Activated CD4-positive, alpha-beta T cell treated with anti-CD3 and anti-CD28 coated beads, Interleukin-2, amount 50 U/mL, for 16 hours (primary cell): ENCODE measurements at regions not wholly inside any gene's neighbourhood (a gene's known extent, or its start where the extent isn't known, plus 50 kb on each side); places are given as distances from the start of the nearest gene placed in this dataset.

ENCODE experiments used
- DNase-seq: peaks from one replicate; pipeline ENCODE4 v3.0.0-alpha.2; 2020

DNA sequence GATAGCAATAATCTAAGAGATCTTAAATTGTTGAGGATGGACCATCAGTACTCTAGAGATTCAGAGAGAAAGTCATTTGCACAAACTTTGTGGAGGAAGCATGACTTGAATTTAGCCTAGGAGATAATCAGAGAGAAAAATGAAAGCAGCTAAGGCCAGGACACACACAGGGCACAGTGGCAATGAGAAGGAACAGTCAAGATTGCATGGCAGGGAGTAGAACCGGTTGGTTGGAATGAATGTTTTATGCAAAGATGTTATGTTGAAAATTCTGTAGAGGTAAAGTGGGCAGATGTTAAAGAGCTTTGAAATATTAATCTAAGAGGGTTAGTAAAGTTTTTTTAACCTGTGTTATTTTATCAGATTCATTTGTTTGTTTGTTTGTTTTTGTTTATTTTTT is 521.8 kb downstream of the GATA3 start:
- DNase-seq = no peak

GRCh38 chr10:8576911-8577310 is 522.4 kb downstream of the GATA3 start:
- DNase-seq = no peak

DNA sequence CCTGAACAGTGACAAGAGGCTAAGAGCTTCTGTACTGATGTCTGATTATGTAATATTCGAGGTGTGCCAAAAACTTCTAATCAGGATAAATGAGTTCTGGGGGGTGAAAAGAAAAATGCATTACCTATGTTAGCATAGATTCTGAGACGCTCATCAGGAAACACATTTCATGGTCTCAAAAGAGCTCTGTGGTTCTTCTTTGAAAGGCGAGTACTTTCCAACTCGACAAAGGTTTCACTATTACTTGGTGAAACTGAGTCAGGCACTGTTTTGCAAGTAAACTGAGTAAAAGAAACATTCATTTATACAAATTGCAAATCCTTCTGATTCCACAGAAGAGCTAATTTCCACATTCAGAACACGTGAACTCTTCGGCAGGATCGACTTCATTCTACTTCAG is 523.2 kb downstream of the GATA3 start:
- peak; percentile 87 for DNase-seq

DNA sequence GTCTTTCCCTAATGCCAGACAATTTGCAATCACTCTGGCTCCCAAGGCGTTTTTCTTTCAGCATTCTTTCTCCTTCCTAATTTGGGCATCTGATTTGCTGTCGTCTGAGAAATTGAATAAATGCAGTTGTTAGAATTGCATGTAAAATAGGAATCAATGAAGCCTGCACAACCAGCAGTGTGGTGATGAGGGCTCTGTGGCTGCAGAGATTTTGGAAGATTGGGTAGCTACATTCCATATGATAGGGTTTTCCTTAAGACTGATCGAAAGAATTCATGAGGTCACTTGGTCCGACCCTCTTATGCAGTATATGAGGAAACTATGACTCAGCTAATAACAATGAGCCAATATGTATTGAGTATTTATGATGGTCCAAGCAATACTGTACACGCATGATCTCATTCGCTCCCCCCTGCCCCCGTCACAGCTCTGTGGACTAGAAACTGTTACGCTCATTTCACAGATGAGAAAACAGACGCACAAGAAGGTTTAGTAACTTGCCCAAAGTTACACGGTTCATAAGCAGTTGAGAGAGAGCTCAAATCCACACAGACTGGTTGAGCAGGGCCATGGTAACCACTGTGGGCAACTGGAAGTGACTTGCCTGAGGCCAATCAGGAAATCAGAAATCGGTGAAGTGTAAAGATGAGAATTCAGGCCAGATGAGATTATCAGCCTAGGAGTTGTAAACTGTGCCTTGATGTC is 527.2 kb downstream of the GATA3 start:
- no peak for DNase-seq

DNA sequence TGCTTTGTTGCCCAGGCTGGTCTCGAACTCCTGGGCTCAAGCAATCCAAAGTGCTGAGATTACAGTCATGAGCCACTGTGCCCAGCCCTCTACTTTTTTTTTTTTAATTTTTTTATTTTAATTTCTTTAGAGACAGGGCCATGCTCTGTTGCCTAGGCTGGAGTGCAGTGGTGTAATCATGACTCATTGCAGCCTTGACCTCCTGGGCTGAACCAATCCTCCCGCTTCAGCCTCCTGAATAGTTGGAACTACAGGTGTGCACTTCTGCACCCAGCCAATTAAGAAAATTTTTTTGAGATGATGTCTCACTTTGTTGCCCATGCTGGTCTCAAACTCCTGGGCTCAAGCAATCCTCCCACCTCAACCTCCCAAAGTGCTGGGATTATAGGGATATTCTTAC is 528.6 kb downstream of the GATA3 start:
- DNase-seq = no peak

GRCh38 chr10:8584666-8585065 is 530.2 kb downstream of the GATA3 start:
- no peak for DNase-seq

- no peak for DNase-seq
These were observed 532.0 kb downstream of the GATA3 start for GRCh38 chr10:8586504-8586903.

DNA sequence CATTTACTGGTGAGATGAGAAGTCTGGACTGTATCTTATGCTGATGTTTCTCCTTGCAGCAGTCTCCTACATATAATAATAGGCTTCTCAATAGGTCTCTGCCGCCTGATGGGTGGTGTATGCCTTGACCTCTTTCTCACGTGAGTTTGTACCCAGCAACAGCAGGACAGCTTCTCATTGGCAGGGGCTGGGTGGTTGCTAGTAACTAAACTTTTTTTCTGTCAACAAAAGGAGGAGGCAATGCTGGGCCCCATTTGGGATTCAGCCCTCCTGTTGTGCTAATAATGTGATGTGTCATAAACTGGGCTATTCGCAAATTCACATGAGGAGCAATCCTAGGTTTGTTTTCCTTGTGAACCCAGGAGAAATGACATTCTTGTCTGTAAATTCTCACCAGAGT is 533.6 kb downstream of the GATA3 start:
- DNase-seq = no peak

DNA sequence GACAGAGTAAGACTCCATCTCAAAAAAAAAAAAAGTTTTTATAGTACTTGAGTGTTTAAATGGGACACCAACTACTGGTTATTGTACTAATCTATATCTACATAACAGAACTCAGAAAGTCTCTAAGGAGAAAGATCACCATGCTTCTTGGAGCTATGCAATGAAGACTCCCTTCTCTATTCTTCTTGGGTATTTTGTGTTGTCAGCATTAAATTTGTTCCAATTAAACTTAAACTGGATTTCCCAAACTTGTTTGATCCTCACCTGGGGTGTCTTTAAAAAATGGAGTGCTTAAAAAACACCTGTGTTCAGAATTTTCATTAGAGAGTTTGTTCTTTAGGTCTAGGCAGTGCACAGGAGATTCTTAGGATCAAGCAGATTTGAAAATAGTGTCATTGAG is 536.0 kb downstream of the GATA3 start:
- DNase-seq = no peak

DNA sequence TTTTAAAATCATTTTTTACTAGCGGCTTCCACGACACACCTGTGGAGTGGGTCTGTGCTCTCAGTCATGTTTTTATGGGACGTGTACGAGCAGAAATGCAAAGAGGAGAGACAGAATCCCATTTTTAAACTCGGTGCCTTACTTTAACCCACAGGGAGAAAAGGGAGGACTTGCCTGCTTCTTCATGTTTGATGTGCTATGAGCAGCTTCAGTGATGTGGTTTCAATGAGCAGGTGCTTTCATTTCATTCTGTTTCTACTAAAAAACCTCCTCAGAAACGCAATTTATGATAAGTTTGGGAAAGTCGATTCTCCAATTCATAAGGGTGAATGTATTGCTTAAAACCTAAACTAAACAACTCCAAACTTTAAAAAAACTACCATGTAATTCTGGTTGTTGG is 537.2 kb downstream of the GATA3 start:
- no peak for DNase-seq

DNA sequence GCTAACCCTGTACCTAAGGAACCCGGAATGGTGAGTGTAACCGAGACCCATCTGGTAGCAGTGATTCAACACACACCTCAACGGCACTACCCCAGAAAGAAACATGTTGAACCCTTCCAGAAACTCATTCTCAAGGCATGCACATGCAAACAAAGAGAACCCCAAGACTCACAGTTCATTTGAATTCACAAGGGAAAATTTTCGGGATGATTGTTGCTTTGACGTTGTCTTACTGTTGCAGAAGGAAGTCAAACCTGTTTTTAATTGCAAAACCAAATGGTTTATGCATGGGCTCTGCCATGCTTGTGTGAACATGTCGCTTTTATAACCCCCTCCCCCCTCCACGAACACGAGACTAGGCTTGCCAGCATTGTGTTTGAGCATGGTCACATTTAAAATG is 539.7 kb downstream of the GATA3 start:
- no peak for DNase-seq

DNA sequence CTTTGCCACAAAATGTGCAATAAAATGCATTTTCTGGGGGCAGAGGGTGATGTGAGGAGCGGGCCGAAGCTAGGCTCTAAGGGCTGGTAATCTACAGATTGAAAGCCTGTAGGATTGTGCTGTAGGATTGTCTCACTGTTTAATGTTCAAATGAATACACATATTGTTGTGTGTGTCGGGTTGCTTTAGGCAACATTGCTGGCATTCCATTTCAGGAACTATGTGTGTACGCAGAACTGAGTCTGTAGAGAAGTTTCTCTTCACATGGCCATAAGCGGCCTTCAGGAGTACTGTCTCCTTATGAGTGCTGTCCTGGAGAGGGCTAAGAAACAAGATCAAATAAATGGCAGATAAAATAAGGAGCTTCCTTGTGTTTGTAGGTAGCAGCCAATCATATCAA is 540.2 kb downstream of the GATA3 start:
- no peak for DNase-seq

DNA sequence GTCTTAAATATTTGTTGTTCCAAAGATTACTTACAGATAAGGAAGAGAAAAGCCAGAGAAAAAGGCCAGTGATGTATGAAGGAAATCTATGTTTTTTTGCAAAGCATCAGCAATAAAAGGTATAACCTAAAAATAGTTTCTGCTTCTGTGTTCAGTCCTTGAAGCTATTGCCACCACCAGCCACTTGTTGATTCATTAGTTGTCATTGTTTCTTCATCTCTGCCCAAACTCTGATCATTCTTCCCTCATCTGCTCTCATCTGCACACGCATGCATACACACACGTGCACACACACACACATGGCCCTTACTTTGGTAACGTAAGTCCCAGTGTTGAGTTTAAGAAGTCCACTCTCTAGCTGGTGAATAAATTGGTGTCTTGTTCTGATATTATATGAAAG is 540.7 kb downstream of the GATA3 start:
- no peak for DNase-seq

DNA sequence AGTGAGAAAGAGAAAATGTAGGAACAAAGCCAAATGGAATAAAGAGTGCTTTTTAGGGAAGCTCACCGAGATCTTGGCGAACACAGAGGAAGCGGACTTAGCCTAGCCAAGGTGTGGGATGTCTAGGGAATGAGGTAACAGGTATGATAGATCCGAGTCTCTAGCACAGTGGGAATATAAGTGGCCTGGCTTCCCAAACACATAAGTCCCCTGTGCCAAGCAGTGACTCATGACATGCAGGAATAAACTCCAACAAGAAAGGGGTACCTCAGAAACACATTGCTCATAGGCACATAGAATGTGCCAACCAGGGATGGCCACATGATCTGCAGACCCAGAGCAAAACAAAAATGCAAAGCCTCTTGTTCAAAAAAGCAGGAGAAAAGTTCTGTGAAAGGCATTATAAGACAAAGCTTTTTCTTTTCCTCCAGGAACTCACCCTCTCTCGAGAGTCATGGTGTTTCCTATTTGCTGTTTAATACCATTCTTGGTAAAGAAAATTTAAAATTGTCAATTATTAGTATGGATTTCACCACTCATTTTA is 542.5 kb downstream of the GATA3 start:
- no peak for DNase-seq

DNA sequence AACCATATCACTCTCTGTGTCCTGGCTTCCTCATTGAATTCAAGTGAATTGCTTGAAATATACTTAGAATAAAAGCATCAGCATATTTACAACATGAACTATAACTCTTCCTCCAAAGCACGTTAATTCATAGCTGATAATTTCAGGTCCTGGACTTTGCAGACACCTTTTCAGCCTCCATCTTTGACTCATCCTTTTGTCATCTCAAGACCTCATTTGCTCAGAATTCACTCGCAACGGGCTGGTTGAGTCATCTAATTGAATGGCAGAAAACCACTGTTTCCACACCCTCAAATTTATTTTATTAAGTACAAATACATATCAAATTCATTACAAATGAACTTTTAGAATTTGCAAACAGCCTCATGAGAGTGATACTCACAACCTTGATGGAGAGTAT is 545.7 kb downstream of the GATA3 start:
- DNase-seq = peak; percentile 53

DNA sequence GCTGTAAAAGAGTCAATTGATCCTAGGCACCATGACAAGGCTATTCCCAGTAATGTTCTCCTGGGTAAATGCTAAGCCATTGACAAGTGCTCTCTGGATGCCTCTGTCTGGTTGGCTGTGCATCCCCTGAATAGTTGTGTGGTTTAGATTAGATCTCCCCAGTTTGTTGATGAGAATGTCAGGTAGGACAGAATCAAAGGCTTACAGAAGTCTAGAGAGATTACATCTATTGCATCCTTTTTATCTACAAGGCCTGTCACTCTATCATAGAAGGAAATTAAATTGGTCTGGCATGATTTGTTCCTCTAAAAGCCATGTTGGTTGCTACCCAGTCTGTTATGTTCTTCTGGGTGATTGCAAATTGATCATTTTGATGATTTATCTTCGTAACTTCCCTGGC is 548.3 kb downstream of the GATA3 start:
- DNase-seq = no peak

DNA sequence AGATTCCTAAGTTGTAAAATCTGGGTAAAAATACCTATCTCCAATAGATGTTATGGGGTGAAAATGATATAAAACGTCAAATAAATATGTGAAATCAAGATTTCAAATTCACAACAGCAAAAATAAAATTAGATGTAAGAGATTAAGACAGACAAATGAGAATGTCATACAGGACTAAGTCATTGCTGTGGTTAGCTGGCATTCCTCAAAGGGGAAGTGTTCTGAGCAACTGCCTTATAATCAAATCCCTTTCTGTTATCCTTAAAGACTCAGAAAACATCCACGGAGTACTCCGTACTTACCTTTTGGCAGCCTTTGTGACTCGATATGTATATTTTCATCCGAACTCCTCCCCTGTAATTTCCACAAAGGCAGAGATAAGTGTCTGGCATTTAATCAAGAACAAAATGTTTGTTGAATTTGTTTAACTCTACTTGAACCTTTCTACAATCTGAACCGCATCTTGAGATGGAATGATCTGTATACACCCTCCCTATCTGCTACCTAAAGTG is 559.6 kb downstream of the GATA3 start:
- no peak for DNase-seq

DNA sequence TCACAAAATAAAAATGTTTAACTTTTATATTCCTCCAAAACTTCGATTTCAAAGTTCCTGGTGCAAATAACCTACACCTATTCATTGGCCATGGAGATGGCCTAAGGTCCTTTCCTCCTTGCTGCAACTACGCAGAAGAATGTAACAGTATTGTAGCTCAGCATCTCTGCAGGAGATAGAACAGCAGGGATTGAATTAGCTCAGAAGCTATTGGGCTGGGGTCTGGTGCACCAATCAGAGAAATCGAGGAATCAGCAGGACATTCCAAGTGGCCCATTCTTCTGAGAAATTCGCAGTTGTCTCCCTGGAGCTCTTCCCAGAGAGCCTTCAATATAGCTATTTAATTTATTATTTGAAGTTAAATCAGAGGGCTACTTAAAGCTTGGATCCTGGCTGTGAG is 560.6 kb downstream of the GATA3 start:
- DNase-seq = no peak

- DNase-seq = no peak
These were observed 561.7 kb downstream of the GATA3 start for GRCh38 chr10:8616166-8616565.

GRCh38 chr10:8617792-8618191 is 563.3 kb downstream of the GATA3 start:
- no peak for DNase-seq

GRCh38 chr10:8618834-8619233 is 564.3 kb downstream of the GATA3 start:
- DNase-seq = peak; percentile 32

DNA sequence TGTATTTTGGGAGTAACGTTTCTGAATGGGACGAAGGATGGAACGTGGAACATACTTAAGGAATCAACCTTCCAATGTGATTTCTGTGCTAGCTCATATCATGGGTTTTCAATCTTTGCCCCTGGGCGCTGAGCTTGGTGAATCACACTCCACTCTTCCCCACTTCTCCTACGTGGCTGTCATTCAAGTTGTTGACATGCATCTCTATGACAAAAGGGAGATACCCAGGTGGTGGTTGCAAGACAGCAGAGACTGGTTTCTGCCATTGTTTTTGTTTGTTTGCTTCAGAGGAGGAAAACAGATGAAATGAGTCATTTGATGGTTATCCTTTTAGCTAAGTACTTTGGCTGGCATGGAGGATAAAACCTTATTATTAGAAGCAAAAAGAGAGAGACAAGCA is 573.9 kb downstream of the GATA3 start:
- DNase-seq = no peak

DNA sequence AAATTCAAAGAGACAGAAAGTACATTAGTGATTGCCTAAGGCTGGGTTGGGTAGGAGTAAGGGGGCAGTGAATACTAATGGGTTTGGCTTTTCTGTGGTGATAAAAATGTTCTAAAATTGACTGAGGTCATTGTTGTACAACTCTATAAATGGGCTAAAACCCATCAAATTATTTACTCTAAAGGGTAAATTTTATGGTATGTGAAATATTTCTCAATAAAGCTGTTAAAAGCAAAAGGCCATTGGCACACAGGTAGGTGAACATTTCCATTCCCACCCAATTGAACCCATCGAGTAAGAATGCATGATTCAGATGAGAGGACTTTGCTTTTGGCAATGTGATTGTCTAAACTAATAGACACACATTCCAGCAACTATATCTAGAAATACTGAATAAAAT is 579.4 kb downstream of the GATA3 start:
- DNase-seq = no peak

- DNase-seq = no peak
These were observed 581.9 kb downstream of the GATA3 start for GRCh38 chr10:8636371-8636770.

DNA sequence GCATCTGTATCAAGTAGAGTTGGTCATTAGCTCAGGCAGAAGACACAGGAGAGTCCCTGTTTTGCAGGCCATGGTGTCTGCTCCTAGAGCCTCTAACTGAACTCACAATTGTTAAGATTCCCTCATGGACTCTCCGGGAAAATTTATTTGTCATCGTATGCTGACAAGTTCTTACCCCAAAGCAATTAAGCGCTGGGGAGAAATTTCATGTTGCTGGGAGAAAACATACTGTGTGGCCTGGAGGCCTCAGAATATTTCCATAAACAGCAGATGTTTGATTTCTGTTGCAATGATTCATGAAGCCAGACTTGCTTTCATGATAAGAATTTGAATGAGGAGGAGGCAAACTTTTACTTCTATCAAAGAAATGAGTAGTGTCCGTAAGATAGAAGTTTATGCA is 583.2 kb downstream of the GATA3 start:
- DNase-seq = no peak
